SK-N-SH treated with all-trans-retinoic acid at 6 μM for 48 hours (cell line): ENCODE measurements at regions not wholly inside any gene's neighbourhood (a gene's known extent, or its start where the extent isn't known, plus 50 kb on each side); places are given as distances from the start of the nearest gene placed in this dataset.

Experiments
- BACH2 ChIP-seq: fragments of 250-450 bp; sonication (Bioruptor Pico); IDR thresholded peaks from 2 replicates; pipeline ENCODE4 v1.9.0; 2021; ENCODE audit warnings: mild to moderate bottlenecking, borderline replicate concordance
- CREB5 ChIP-seq: fragments of 250-450 bp; sonication (Bioruptor Pico); IDR thresholded peaks from 2 replicates; pipeline ENCODE4 v1.5.1; 2020; ENCODE audit warnings: low read depth, mild to moderate bottlenecking, moderate library complexity
- CSDC2 ChIP-seq: fragments of 250-450 bp; sonication (Bioruptor Pico); IDR thresholded peaks from 2 replicates; pipeline ENCODE4 v1.5.0; 2020; ENCODE audit warnings: mild to moderate bottlenecking, moderate library complexity
- GLIS3 ChIP-seq: fragments of 250-450 bp; sonication (Bioruptor Pico); IDR thresholded peaks from 2 replicates; pipeline ENCODE4 v1.5.0; 2020; ENCODE audit warnings: mild to moderate bottlenecking, moderate library complexity
- PATZ1 ChIP-seq: fragments of 250-450 bp; sonication (Bioruptor Pico); IDR thresholded peaks from 2 replicates; pipeline ENCODE4 v1.8.0; 2020; ENCODE audit warnings: mild to moderate bottlenecking, moderate library complexity, borderline replicate concordance
- PPARA ChIP-seq: fragments of 250-450 bp; sonication (Bioruptor Pico); IDR thresholded peaks from 2 replicates; pipeline ENCODE4 v1.5.0; 2020; ENCODE audit warnings: mild to moderate bottlenecking, borderline replicate concordance
- RARB ChIP-seq: fragments of 250-450 bp; sonication (Bioruptor Pico); IDR thresholded peaks from 2 replicates; pipeline ENCODE4 v1.8.0; 2021; ENCODE audit warnings: mild to moderate bottlenecking, moderate library complexity
- SNAI2 ChIP-seq: fragments of 250-450 bp; sonication (Bioruptor Pico); IDR thresholded peaks from 2 replicates; pipeline ENCODE4 v1.5.0; 2020; ENCODE audit warnings: mild to moderate bottlenecking, moderate library complexity
- TOX ChIP-seq: fragments of 250-450 bp; sonication (Bioruptor Pico); IDR thresholded peaks from 2 replicates; pipeline ENCODE4 v1.8.0; 2021; ENCODE audit warnings: mild to moderate bottlenecking, moderate library complexity, borderline replicate concordance
- TSHZ2 ChIP-seq: fragments of 250-450 bp; sonication (Bioruptor Pico); IDR thresholded peaks from 2 replicates; pipeline ENCODE4 v1.5.0; 2020; ENCODE audit warnings: mild to moderate bottlenecking, moderate library complexity
- ZFP3 ChIP-seq: fragments of 250-450 bp; sonication (Bioruptor Pico); IDR thresholded peaks from 2 replicates; pipeline ENCODE4 v1.5.0; 2020; ENCODE audit warnings: mild to moderate bottlenecking, moderate library complexity
- ZFP30 ChIP-seq: fragments of 450-650 bp; formaldehyde crosslinking; IDR thresholded peaks from 2 replicates; pipeline ENCODE4 v1.5.0; 2022; ENCODE audit warnings: mild to moderate bottlenecking, moderate library complexity
- ZNF565 ChIP-seq: fragments of 450-650 bp; formaldehyde crosslinking; conservative IDR thresholded peaks from 2 replicates; pipeline ENCODE4 v1.5.0; 2020; ENCODE audit warnings: low read depth, mild to moderate bottlenecking, moderate library complexity

GRCh38 chr15:62711691-62712454 is 330.7 kb upstream of the TPM1 start:
- no peak for TF ChIP-seq BACH2 (CRISPR knock-in tag)
- no peak for TF ChIP-seq ZFP30 (CRISPR knock-in tag)
- no peak for TF ChIP-seq PPARA (CRISPR knock-in tag)
- TF ChIP-seq PATZ1 = no peak
- TF ChIP-seq CREB5 (CRISPR knock-in tag) = no peak
- no peak for TF ChIP-seq CSDC2
- no peak for TF ChIP-seq TSHZ2 (CRISPR knock-in tag)
- no peak for TF ChIP-seq ZFP3 (CRISPR knock-in tag)
- no peak for TF ChIP-seq GLIS3 (CRISPR knock-in tag)
- no peak for TF ChIP-seq RARB (CRISPR knock-in tag)
- no peak for TF ChIP-seq SNAI2
- no peak for TF ChIP-seq ZNF565 (CRISPR knock-in tag)
- TF ChIP-seq TOX (CRISPR knock-in tag) = no peak
